ENCODE measurements at regions not wholly inside any gene's neighbourhood (a gene's known extent, or its start where the extent isn't known, plus 50 kb on each side); places are given as distances from the start of the nearest gene placed in this dataset.

DNA sequence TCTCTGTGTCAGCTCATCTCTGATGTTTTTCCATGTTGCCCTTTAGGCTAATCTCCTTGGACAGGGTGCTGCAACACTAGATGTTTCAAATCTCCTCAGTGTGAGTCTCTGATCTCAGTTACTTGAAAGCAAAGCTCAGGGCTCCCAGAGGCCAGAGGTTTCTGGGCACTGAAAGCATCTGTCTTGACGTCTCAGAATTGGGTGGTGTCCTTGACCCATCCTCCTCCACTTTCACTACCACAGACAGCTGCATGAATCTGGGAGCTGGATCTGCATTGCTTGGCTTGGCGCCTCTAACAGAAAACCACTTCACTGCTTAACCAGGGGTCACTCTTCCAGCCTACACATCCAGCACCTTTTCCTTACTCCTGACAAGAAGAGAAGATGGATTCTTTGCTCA lies 399.4 kb downstream of the NXPE2 start:
- Histone ChIP-seq H2AFZ (ENCODE audit: low read length) (no peak overlapping the region), H3K36me3 (ENCODE audit: control insufficient read depth, insufficient read depth, low read length) (no peaks in the 10 kb centered on the region), H3K4me2 (ENCODE audit: extremely low read depth, insufficient read depth, low read length) (no peak overlapping the region), H3K9ac (ENCODE audit: insufficient read depth, low read length) (no peak overlapping the region), H3K27me3 (ENCODE audit: control insufficient read depth, insufficient read depth, low read length) (no peaks in the 10 kb centered on the region), H4K20me1 (ENCODE audit: control insufficient read depth, extremely low read depth, insufficient read depth, low read length) (no peaks in the 10 kb centered on the region), H3K4me3 (replicated peaks in 1 of 4; ENCODE audit: control extremely low read depth in 1 of 4, insufficient read depth in 1 of 4, low read depth in 3 of 4, low read length in 4 of 4) (no peak overlapping the region), H3K27ac (ENCODE audit: insufficient read depth, low read length) (no peak overlapping the region), H3K4me1 (ENCODE audit: control insufficient read depth, extremely low read depth, insufficient read depth, low read length) (no peaks in the 10 kb centered on the region), H3K79me2 (ENCODE audit: control insufficient read depth, insufficient read depth, low read length) (no peaks in the 10 kb centered on the region), H3K9me3 (ENCODE audit: control insufficient read depth, insufficient read depth, low read depth, low read length) (no peaks in the 10 kb centered on the region)
- TF ChIP-seq EZH2 (IDR thresholded peaks at IDR 0.05; ENCODE audit: low read length, missing control alignments) (no peak), CTCF (conservative IDR thresholded peaks at IDR 0.05 in 1 of 2, IDR thresholded peaks at IDR 0.05 in 1 of 2; ENCODE audit: low read depth in 1 of 2, low read length in 2 of 2) (no peak)
- no peak for DNase-seq (ENCODE audit: low read depth in 2 of 2)

DNA sequence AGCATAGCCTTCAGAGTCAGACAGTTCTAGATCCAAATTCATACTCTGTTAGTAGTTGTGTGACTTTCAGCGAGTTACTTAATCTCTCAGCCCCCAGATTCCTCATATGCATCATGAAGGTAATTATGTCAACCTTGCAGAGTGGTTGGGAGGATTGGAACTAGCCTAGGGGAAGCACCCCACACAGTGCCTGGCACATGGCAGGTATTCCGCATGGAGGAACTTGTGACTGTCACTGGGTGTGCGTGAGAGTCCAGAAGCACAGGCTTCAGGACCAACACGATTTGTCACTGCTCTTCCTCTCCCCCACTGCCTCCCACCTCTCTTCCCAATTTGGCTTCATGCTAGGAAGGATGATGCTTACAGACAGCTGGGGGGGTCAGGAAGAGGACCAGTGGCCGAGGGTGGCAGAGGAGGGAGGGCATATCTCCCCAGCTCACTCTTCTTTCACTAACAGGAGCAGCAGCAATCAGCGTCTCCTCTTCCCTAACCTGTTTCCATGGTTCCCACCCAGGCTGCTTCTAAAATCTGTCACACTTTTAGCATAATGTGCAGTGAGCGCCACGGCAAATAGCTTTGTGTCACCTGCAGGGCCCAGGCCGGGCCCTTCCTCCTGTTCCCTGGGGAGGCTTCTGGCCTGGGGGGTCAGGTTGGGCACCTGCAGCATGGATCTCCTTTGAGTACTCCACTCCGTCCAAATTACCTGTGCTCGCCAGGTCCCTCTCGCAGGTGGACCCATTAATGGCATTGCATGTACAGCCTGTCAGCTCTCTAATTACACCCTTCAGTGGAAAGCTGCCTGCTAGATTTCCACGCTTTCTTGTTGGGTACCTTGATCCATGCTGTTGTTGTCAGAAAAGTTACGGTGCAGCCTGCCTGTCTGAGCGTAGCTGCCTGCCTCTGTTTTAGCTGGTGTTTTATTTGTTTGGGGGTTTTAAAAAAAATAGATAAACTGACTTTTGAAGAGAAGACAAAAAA lies 400.4 kb downstream of the NXPE2 start:
- Histone ChIP-seq H3K9ac (ENCODE audit: insufficient read depth, low read length) (no peak overlapping the region), H3K79me2 (ENCODE audit: control insufficient read depth, insufficient read depth, low read length) (no peaks in the 10 kb centered on the region), H3K36me3 (ENCODE audit: control insufficient read depth, insufficient read depth, low read length) (no peaks in the 10 kb centered on the region), H3K27ac (ENCODE audit: insufficient read depth, low read length) (no peak overlapping the region), H4K20me1 (ENCODE audit: control insufficient read depth, extremely low read depth, insufficient read depth, low read length) (no peaks in the 10 kb centered on the region), H3K27me3 (ENCODE audit: control insufficient read depth, insufficient read depth, low read length) (no peaks in the 10 kb centered on the region), H3K4me2 (ENCODE audit: extremely low read depth, insufficient read depth, low read length) (no peak overlapping the region), H3K4me1 (ENCODE audit: control insufficient read depth, extremely low read depth, insufficient read depth, low read length) (no peaks in the 10 kb centered on the region), H3K9me3 (ENCODE audit: control insufficient read depth, insufficient read depth, low read depth, low read length) (no peaks in the 10 kb centered on the region), H3K4me3 (replicated peaks in 1 of 4; ENCODE audit: control extremely low read depth in 1 of 4, insufficient read depth in 1 of 4, low read depth in 3 of 4, low read length in 4 of 4) (no peak overlapping the region), H2AFZ (ENCODE audit: low read length) (no peak overlapping the region)
- TF ChIP-seq CTCF (conservative IDR thresholded peaks at IDR 0.05 in 1 of 2, IDR thresholded peaks at IDR 0.05 in 1 of 2; ENCODE audit: low read depth in 1 of 2, low read length in 2 of 2) (no peak), EZH2 (IDR thresholded peaks at IDR 0.05; ENCODE audit: low read length, missing control alignments) (no peak)
- no peak for DNase-seq (ENCODE audit: low read depth in 2 of 2)

DNA sequence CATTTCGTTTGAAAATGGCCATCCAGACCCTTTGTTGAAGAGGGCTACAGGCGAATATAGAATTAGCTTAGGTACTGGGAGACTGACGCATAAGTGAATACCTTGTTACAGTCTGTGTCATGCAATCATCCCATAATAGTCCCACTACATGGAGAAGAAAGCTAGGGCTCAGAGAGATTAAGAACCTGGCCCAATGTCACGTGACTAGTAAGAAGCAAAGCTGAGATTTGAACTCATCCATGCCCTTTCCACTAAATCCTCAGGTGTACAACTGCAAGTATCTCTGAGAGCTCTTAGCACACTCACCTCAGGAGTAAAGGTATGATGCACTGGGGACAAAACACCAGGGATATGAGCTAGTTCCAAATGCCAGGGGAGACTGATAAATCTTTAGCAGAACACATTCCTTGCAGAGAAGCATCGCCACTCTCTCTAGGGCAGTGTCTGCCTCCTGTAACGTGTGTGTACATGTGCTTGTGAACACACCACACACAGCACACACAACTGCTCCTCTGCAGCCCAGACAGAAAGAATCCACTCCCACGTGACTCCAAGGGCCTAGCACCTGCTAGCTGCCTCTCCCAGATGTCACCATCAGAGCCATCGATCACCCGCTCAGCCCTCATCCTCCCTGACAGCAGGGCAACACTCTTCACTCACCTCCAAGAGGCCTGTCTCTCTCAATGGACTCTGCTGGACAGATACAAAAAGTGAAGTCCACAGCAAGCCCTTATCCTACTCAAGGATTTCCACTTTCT lies 402.8 kb downstream of the NXPE2 start:
- DNase-seq (ENCODE audit: low read depth in 2 of 2): no peak
- Histone ChIP-seq H3K4me1 (ENCODE audit: control insufficient read depth, extremely low read depth, insufficient read depth, low read length) (no peaks in the 10 kb centered on the region), H3K4me3 (replicated peaks in 1 of 4; ENCODE audit: control extremely low read depth in 1 of 4, insufficient read depth in 1 of 4, low read depth in 3 of 4, low read length in 4 of 4) (no peak overlapping the region), H3K4me2 (ENCODE audit: extremely low read depth, insufficient read depth, low read length) (no peak overlapping the region), H2AFZ (ENCODE audit: low read length) (no peak overlapping the region), H3K27ac (ENCODE audit: insufficient read depth, low read length) (no peak overlapping the region), H3K79me2 (ENCODE audit: control insufficient read depth, insufficient read depth, low read length) (no peaks in the 10 kb centered on the region), H3K9me3 (ENCODE audit: control insufficient read depth, insufficient read depth, low read depth, low read length) (no peaks in the 10 kb centered on the region), H4K20me1 (ENCODE audit: control insufficient read depth, extremely low read depth, insufficient read depth, low read length) (no peaks in the 10 kb centered on the region), H3K27me3 (ENCODE audit: control insufficient read depth, insufficient read depth, low read length) (no peaks in the 10 kb centered on the region), H3K36me3 (ENCODE audit: control insufficient read depth, insufficient read depth, low read length) (no peaks in the 10 kb centered on the region), H3K9ac (ENCODE audit: insufficient read depth, low read length) (no peak overlapping the region)
- TF ChIP-seq EZH2 (IDR thresholded peaks at IDR 0.05; ENCODE audit: low read length, missing control alignments) (no peak), CTCF (conservative IDR thresholded peaks at IDR 0.05 in 1 of 2, IDR thresholded peaks at IDR 0.05 in 1 of 2; ENCODE audit: low read depth in 1 of 2, low read length in 2 of 2) (no peak)
